OCI-LY3 (cell line): ENCODE measurements at regions not wholly inside any gene's neighbourhood (a gene's known extent, or its start where the extent isn't known, plus 50 kb on each side); places are given as distances from the start of the nearest gene placed in this dataset.

Experiments used
- H2AFZ ChIP-seq: fragments of 200-600, 300-600 bp; shearing (Covaris generic); 2 replicates; pipeline ENCODE4 v1.6.0; 2014; ENCODE audit warnings: antibody characterized with exemption, low read depth, low read length
- H3K27ac ChIP-seq: fragments of 200-600, 300-600 bp; sonication (generic); 2 replicates; pipeline ENCODE4 v1.5.1; 2014; ENCODE audit warnings: mild to moderate bottlenecking, low read length, moderate library complexity, mixed read lengths
- H3K27me3 ChIP-seq: fragments of 200-600, 300-600 bp; sonication (generic); 2 replicates; pipeline ENCODE4 v1.6.1; 2014; ENCODE audit warnings: low read depth, low read length, mixed read lengths
- H3K36me3 ChIP-seq: fragments of 200-600, 300-600 bp; sonication (generic); replicated peaks from 2 replicates; pipeline ENCODE3; 2014; ENCODE audit warnings: low read depth, low read length, mixed read lengths
- H3K4me1 ChIP-seq: fragments of 300-600, 200-600 bp; sonication (generic); 2 replicates; pipeline ENCODE4 v1.6.1; 2014; ENCODE audit warnings: low read length, mixed read lengths
- H3K4me2 ChIP-seq: fragments of 200-600, 300-600 bp; sonication (generic); 2 replicates; pipeline ENCODE4 v1.6.1; 2014; ENCODE audit warnings: low read length, mixed read lengths
- H3K4me3 ChIP-seq: fragments of 300-600, 200-600 bp; sonication (generic); 2 replicates; pipeline ENCODE4 v1.5.1; 2014; ENCODE audit warnings: antibody characterized with exemption, mild to moderate bottlenecking, low read length, moderate library complexity
- H3K79me2 ChIP-seq: fragments of 300-600, 200-600 bp; shearing (Covaris generic); 2 replicates; pipeline ENCODE4 v1.6.1; 2014; ENCODE audit warnings: mild to moderate bottlenecking, low read length, mixed read lengths
- H3K9ac ChIP-seq: fragments of 300-600, 200-600 bp; shearing (Covaris generic); 2 replicates; pipeline ENCODE4 v1.6.0; 2014; ENCODE audit warnings: mild to moderate bottlenecking, low read length, moderate library complexity
- H3K9me3 ChIP-seq: fragments of 200-600, 300-600 bp; shearing (Covaris generic); 2 replicates; pipeline ENCODE4 v1.6.1; 2014; ENCODE audit warnings: low read length, mixed read lengths; ENCODE audit not compliant: insufficient read depth
- H4K20me1 ChIP-seq: fragments of 200-600, 300-600 bp; sonication (generic); 2 replicates; pipeline ENCODE4 v1.6.1; 2016; ENCODE audit warnings: low read length, mixed read lengths; ENCODE audit not compliant: insufficient read depth
- CTCF ChIP-seq: fragments of 200-600, 300-600 bp; sonication (generic); IDR thresholded peaks from 2 replicates; pipeline ENCODE4 v1.5.1; 2014; ENCODE audit warnings: antibody characterized with exemption, low read length, low read depth
- EZH2phosphoT487 ChIP-seq: fragments of 200-600 bp; shearing (Covaris generic); IDR thresholded peaks from 2 replicates; pipeline ENCODE4 v1.6.1; 2018; ENCODE audit warnings: antibody characterized with exemption, mixed run types, low read depth

DNA sequence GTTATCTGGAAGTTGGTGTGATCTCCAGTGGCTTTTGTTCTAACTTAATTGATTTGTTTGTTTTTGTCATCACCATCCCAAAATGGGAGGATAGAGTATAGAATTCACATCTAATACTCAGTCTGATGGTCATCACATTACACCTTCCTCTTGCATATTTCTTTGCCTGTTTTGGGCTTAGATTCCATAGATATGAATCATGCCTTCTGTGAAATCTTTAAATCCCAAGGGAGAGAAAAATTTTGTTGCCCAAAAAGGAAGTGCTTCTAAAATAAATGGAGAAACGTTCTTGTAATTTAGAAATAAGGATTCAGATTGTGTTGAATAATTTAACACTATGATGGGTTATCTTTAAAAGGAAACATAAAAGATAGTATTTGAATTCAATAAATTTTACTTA lies 446.0 kb upstream of the LRRC7 start:
- Histone ChIP-seq H3K36me3 (no peaks in the 10 kb centered on the region), H3K9me3 (no peaks in the 10 kb centered on the region), H3K27ac (no peak overlapping the region), H3K4me1 (no peaks in the 10 kb centered on the region), H3K9ac (no peak overlapping the region), H2AFZ (no peak overlapping the region), H4K20me1 (no peaks in the 10 kb centered on the region), H3K4me3 (no peak overlapping the region), H3K79me2 (no peaks in the 10 kb centered on the region), H3K4me2 (no peak overlapping the region), H3K27me3 (no peaks in the 10 kb centered on the region)
- TF ChIP-seq EZH2phosphoT487 (no peak), CTCF (no peak)

DNA sequence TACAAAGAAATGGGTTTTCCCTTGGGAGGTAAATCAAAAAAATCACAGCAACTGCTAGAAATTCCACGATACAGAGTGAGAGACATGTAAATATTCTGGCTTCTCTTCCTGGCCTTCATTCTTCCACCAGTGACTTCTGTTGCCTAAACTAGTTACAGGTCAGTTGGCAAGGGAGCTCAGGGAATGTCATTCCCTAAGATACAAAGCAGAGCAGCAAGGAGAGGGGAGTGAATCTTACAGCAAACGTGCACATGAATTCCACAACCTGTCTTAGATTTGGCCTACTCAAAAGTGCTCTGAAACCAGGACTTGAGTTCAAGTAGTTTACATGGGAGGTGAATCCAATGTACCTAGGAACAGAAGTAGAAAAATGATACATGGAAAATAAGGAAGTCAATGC lies 445.3 kb upstream of the LRRC7 start:
- H3K4me2 ChIP-seq = no peak overlapping the region

DNA sequence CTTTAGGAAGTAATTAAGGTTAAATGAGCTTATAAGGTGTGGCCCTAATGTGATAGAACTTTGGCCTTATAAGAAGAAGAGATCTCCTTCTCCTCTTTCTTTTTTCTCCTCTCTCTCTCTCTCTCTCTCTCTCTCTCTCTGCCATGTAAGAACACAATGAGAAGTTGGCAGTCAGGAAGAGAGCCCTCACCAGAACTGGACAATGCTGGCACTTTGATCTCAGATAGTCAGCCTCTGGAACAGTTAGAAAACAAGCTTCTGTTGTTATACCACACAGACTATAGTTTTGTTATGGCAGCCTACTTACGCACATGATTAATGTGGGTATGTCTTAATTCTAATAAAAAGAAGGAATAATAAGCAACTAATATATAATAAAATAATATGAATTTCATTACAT lies 444.2 kb upstream of the LRRC7 start:
- no peaks in the 10 kb centered on the region for H3K9me3 ChIP-seq
- H3K4me3 ChIP-seq = no peak overlapping the region
- H4K20me1 ChIP-seq = no peaks in the 10 kb centered on the region
- H3K27ac ChIP-seq = no peak overlapping the region
- H3K4me1 ChIP-seq = no peaks in the 10 kb centered on the region
- no peaks in the 10 kb centered on the region for H3K36me3 ChIP-seq
- TF ChIP-seq CTCF (no peak), EZH2phosphoT487 (no peak)
- no peak overlapping the region for H3K4me2 ChIP-seq
- H3K9ac ChIP-seq = no peak overlapping the region
- H2AFZ ChIP-seq = no peak overlapping the region
- H3K79me2 ChIP-seq = no peaks in the 10 kb centered on the region
- H3K27me3 ChIP-seq = no peaks in the 10 kb centered on the region

More for the DNA sequence above, 445.3 kb upstream of the LRRC7 start:
- no peaks in the 10 kb centered on the region for H3K36me3 ChIP-seq
- H3K9ac ChIP-seq = no peak overlapping the region
- H2AFZ ChIP-seq = no peak overlapping the region
- TF ChIP-seq CTCF (no peak), EZH2phosphoT487 (no peak)
- H4K20me1 ChIP-seq = no peaks in the 10 kb centered on the region
- H3K4me1 ChIP-seq = no peaks in the 10 kb centered on the region
- H3K4me3 ChIP-seq = no peak overlapping the region
- H3K27me3 ChIP-seq = no peaks in the 10 kb centered on the region
- H3K27ac ChIP-seq = no peak overlapping the region
- no peaks in the 10 kb centered on the region for H3K9me3 ChIP-seq
- no peaks in the 10 kb centered on the region for H3K79me2 ChIP-seq

- no peak overlapping the region for H3K4me2 ChIP-seq
- H2AFZ ChIP-seq = no peak overlapping the region
- TF ChIP-seq CTCF (no peak), EZH2phosphoT487 (no peak)
- no peaks in the 10 kb centered on the region for H3K27me3 ChIP-seq
- no peak overlapping the region for H3K9ac ChIP-seq
- no peaks in the 10 kb centered on the region for H3K36me3 ChIP-seq
- no peaks in the 10 kb centered on the region for H3K9me3 ChIP-seq
- no peaks in the 10 kb centered on the region for H3K4me1 ChIP-seq
- H4K20me1 ChIP-seq = no peaks in the 10 kb centered on the region
- H3K4me3 ChIP-seq = no peak overlapping the region
- no peak overlapping the region for H3K27ac ChIP-seq
- no peaks in the 10 kb centered on the region for H3K79me2 ChIP-seq
Observed at GRCh38 chr1:69126796-69127195, 440.9 kb upstream of the LRRC7 start.
